Naive B cell (primary cell): ENCODE measurements at regions not wholly inside any gene's neighbourhood (a gene's known extent, or its start where the extent isn't known, plus 50 kb on each side); places are given as distances from the start of the nearest gene placed in this dataset.

ENCODE experiments used
- ATAC-seq, 2 donors: fragments of 150-1000 bp; cut with Tn5 transposase; 2 replicates each; pipeline ENCODE4 v1.10.0; 2021; ENCODE audit warnings: low read depth in 2 of 2, mild to moderate bottlenecking in 2 of 2, moderate library complexity in 2 of 2
- DNase-seq: peaks from one replicate; pipeline ENCODE4 v3.0.0; 2022
- H3K27ac Mint-ChIP-seq, 6 donors: one replicate each; pipeline ENCODE4 v1.8.0; 2020 to 2022; ENCODE audit warnings: mild to moderate bottlenecking in 6 of 6, mixed read lengths in 6 of 6, moderate library complexity in 5 of 6, inconsistent platforms in 2 of 6
- H3K27me3 Mint-ChIP-seq, 3 donors: one replicate each; pipeline ENCODE4 v1.8.0; 2021 to 2022; ENCODE audit warnings: mixed read lengths in 3 of 3, mild to moderate bottlenecking in 1 of 3
- H3K36me3 Mint-ChIP-seq, 2 donors: one replicate each; pipeline ENCODE4 v1.8.0; 2020 to 2022; ENCODE audit warnings: mixed read lengths in 2 of 2, inconsistent platforms in 1 of 2, mild to moderate bottlenecking in 1 of 2
- H3K4me1 Mint-ChIP-seq, 3 donors: one replicate each; pipeline ENCODE4 v1.8.0; 2020 to 2022; ENCODE audit warnings: mixed read lengths in 3 of 3, inconsistent platforms in 1 of 3, mild to moderate bottlenecking in 1 of 3, moderate library complexity in 1 of 3
- H3K4me3 Mint-ChIP-seq, 8 donors: one replicate each; pipeline ENCODE4 v1.8.0; 2020 to 2022; ENCODE audit warnings: mild to moderate bottlenecking in 8 of 8, mixed read lengths in 8 of 8, moderate library complexity in 8 of 8, inconsistent platforms in 2 of 8
- H3K9me3 Mint-ChIP-seq, 7 donors: one replicate each; pipeline ENCODE4 v1.8.0; 2020 to 2022; ENCODE audit warnings: mixed read lengths in 7 of 7, mild to moderate bottlenecking in 5 of 7, inconsistent platforms in 2 of 7, moderate library complexity in 1 of 7

DNA sequence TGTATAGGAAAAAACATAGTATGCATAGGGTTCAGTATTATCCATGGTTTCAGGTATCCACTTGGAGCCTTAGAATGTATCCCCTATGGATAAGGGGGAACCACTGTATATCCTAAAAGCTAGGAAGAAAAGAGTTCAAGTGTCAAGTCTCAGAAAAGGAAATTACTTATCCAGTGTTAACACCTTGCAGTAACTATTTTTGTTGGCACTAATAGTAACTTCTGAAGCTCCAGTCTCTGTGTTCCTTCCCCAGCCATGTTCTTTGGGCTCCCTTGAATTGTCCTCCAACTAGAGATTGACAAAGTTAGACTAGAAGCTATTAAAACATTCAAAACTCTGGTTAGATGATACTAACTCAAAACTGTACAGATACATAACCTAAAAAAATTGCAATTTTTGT, 370.8 kb downstream of the NFIB start:
- DNase-seq, result no peak
- no peak for ATAC-seq
- peaks cover 0 to 5% (median 2%) of the 10 kb centered on the region in 7 donors for H3K9me3 Mint-ChIP-seq
- no peak overlapping the region for H3K27ac Mint-ChIP-seq
- H3K27me3 Mint-ChIP-seq, result no peaks in the 10 kb centered on the region
- H3K36me3 Mint-ChIP-seq, result no peaks in the 10 kb centered on the region
- no peak overlapping the region for H3K4me3 Mint-ChIP-seq
- no peaks in the 10 kb centered on the region for H3K4me1 Mint-ChIP-seq

DNA sequence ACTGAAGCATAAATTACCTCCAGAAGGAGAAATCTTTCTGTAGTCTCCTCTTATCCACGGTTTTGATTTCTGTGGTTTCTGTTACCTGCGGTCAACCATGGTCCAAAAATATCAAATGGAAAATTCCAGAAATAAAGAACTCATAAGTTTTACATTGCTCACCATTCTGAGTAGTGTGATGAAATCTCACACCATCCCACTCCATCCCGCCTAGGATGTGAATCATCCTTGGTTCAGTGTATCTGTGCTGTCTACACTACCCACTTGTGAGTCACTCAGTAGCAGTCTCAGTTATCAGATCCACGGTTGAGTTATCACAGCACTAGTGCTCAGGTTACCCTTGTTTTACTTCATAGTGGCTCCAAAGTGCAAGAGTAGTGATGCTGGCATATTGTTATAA, 371.2 kb downstream of the NFIB start:
- H3K4me1 Mint-ChIP-seq, result no peaks in the 10 kb centered on the region
- DNase-seq, result no peak

DNA sequence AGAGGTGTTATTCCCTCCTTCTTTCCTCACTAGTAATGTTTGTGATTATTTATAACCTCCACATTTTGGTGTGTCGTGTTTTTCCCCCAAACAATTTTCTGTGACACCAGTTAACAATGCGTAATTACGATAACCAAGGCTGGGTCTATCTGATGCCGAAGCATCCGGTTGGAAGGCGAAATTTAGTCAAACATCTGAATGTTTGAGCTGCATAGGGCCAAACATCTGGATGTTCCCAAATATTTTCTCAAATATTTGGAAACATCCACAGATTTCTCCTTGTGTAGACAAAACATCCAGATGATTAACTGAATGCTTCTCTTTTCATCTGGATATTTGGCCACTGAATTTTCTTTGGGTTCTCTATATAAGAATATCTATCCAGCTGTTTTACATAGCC, 371.7 kb downstream of the NFIB start:
- DNase-seq, result no peak
- H3K4me3 Mint-ChIP-seq, result no peak overlapping the region
- H3K27me3 Mint-ChIP-seq, result no peaks in the 10 kb centered on the region
- no peak for ATAC-seq
- no peak overlapping the region for H3K27ac Mint-ChIP-seq
- H3K36me3 Mint-ChIP-seq, result no peaks in the 10 kb centered on the region
- H3K9me3 Mint-ChIP-seq, result peaks cover 0 to 5% (median 0%) of the 10 kb centered on the region in 7 donors
- no peaks in the 10 kb centered on the region for H3K4me1 Mint-ChIP-seq

More for the DNA sequence above, 371.2 kb downstream of the NFIB start:
- ATAC-seq, result no peak
- Mint-ChIP-seq H3K9me3 (peaks cover 0 to 5% (median 2%) of the 10 kb centered on the region in 7 donors), H3K4me3 (no peak overlapping the region), H3K36me3 (no peaks in the 10 kb centered on the region), H3K27me3 (no peaks in the 10 kb centered on the region), H3K27ac (no peak overlapping the region)

- no peaks in the 10 kb centered on the region for H3K36me3 Mint-ChIP-seq
- no peak overlapping the region for H3K4me3 Mint-ChIP-seq
- H3K27ac Mint-ChIP-seq, result no peak overlapping the region
- peaks cover 0 to 5% (median 2%) of the 10 kb centered on the region in 7 donors for H3K9me3 Mint-ChIP-seq
- ATAC-seq (no peak), DNase-seq (no peak)
- no peaks in the 10 kb centered on the region for H3K4me1 Mint-ChIP-seq
- H3K27me3 Mint-ChIP-seq, result no peaks in the 10 kb centered on the region
Measured at GRCh38 chr9:13941714-13942113, 372.2 kb downstream of the NFIB start.

DNA sequence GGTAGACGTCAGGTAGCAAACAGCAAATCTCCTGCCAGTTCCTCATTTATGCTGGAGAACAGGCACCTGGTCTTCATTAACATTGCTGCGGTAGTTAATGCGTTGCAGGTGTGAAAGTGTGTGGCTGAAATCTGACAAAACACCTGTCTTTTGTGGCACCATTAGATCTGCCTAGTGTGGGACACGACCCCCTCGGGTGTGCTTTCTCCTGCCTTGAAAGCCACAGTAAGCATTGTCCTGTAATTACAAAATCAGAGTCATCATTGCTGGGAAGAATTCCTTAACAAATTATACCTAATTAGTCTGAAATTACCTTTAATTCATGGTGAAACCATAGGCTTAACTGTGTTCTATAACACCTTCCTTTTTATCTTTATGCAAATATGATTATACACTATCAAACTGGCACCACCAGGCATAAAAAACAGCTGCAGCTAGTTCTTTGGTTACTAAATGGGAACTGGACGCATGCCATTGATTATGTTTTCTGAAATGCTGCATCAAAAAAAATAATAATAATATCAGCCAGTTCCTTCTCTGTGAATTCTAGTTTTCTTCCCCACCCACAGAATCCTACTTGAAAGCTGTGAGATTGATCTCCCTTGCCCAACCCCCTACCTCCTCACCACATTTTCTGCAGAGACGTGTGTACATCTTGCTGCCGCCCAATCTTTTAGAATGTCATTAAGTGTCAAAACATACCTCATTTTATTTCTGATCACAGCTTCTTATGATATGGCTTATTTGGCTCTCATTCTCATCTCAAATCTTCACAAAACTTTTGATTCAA, 374.0 kb downstream of the NFIB start:
- H3K4me3 Mint-ChIP-seq, result no peak overlapping the region
- H3K9me3 Mint-ChIP-seq, result peaks cover 0 to 6% (median 3%) of the 10 kb centered on the region in 7 donors
- no peaks in the 10 kb centered on the region for H3K36me3 Mint-ChIP-seq
- no peak overlapping the region for H3K27ac Mint-ChIP-seq
- H3K27me3 Mint-ChIP-seq, result no peaks in the 10 kb centered on the region
- H3K4me1 Mint-ChIP-seq, result no peaks in the 10 kb centered on the region
- ATAC-seq (no peak), DNase-seq (no peak)

GRCh38 chr9:13939134-13939533, 374.8 kb downstream of the NFIB start:
- Mint-ChIP-seq H3K4me3 (no peak overlapping the region), H3K27me3 (no peaks in the 10 kb centered on the region), H3K36me3 (no peaks in the 10 kb centered on the region), H3K4me1 (no peaks in the 10 kb centered on the region), H3K9me3 (peaks cover 0 to 6% (median 3%) of the 10 kb centered on the region in 7 donors), H3K27ac (no peak overlapping the region)
- DNase-seq, result no peak
- no peak for ATAC-seq

GRCh38 chr9:13934416-13934815, 379.5 kb downstream of the NFIB start:
- H3K27me3 Mint-ChIP-seq, result no peaks in the 10 kb centered on the region
- no peak overlapping the region for H3K4me3 Mint-ChIP-seq
- H3K27ac Mint-ChIP-seq, result no peak overlapping the region
- no peak for ATAC-seq
- no peaks in the 10 kb centered on the region for H3K4me1 Mint-ChIP-seq
- DNase-seq, result no peak
- no peaks in the 10 kb centered on the region for H3K36me3 Mint-ChIP-seq
- peaks cover 2 to 11% (median 3%) of the 10 kb centered on the region in 7 donors for H3K9me3 Mint-ChIP-seq

GRCh38 chr9:13933268-13933656, 380.7 kb downstream of the NFIB start:
- Mint-ChIP-seq H3K27me3 (no peaks in the 10 kb centered on the region), H3K36me3 (no peaks in the 10 kb centered on the region), H3K27ac (peak overlapping the region in 1 of 6 donors; percentile 46), H3K9me3 (peaks cover 2 to 11% (median 3%) of the 10 kb centered on the region in 7 donors), H3K4me3 (no peak overlapping the region), H3K4me1 (no peaks in the 10 kb centered on the region)
- ATAC-seq (no peak), DNase-seq (no peak)

DNA sequence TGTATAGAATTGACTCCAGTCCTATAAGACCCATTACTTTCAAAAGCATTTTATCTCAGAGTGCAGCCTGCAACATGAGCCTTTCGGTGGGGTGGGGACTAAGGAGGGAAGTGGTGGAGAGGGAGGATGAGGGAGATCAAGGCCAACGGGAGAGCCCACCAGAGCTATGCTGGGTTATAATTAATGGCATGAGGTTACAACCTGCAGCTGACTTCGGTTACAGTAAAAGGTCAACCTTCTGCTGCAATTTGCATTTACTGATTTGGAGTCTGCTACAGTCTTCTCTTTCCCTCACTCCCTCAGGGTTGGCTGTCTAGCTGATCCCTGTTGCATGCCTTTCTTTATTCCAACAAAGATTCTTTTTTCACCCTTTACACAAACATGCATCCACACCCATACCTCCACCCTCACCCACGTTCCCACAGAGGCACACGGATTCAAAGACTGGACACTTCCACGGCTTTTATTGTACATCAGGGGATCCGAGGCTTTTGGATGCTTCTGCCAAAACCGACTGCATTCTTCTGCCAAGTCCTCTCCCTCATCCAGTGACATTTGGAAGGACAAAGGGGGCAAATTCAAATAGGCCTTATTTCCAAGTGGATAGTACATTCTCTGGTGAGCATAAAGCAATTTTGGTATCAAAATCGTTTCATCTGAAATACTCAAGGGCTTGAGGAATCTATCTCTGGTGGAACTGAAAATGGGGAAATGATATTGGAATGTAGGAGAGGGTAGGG, 381.2 kb downstream of the NFIB start:
- Mint-ChIP-seq H3K4me1 (no peaks in the 10 kb centered on the region), H3K27me3 (no peaks in the 10 kb centered on the region), H3K4me3 (no peak overlapping the region), H3K36me3 (no peaks in the 10 kb centered on the region), H3K27ac (no peak overlapping the region), H3K9me3 (peaks cover 2 to 11% (median 3%) of the 10 kb centered on the region in 7 donors)
- DNase-seq (no peak), ATAC-seq (no peak)

DNA sequence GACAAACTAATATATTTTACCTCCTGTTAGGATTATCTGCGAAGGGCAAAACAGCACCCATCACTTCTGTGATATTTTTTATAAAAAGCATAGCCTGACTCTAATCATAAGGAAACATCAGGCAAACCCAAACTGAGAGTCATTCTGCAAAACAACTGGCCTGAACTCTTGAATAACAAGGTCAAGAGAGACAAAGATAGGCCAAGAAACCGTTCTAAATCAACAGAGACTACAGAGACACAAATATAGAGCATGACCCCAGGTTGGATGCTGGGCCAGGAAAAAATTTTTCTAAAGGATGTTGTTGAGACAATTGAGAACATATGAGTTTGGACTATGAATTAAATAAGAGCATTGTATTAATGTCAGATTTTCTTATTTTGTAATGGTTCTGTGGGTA, 384.9 kb downstream of the NFIB start:
- no peak overlapping the region for H3K4me3 Mint-ChIP-seq
- DNase-seq, result no peak

GRCh38 chr9:13923381-13923780, 390.6 kb downstream of the NFIB start:
- no peaks in the 10 kb centered on the region for H3K36me3 Mint-ChIP-seq
- peaks cover 0 to 9% (median 5%) of the 10 kb centered on the region in 7 donors for H3K9me3 Mint-ChIP-seq
- H3K27me3 Mint-ChIP-seq, result no peaks in the 10 kb centered on the region
- no peaks in the 10 kb centered on the region for H3K4me1 Mint-ChIP-seq
- DNase-seq (no peak), ATAC-seq (no peak)
- no peak overlapping the region for H3K4me3 Mint-ChIP-seq
- no peak overlapping the region for H3K27ac Mint-ChIP-seq

More for the DNA sequence above, 384.9 kb downstream of the NFIB start:
- no peak for ATAC-seq
- no peaks in the 10 kb centered on the region for H3K27me3 Mint-ChIP-seq
- no peak overlapping the region for H3K27ac Mint-ChIP-seq
- H3K36me3 Mint-ChIP-seq, result no peaks in the 10 kb centered on the region
- H3K4me1 Mint-ChIP-seq, result no peaks in the 10 kb centered on the region
- H3K9me3 Mint-ChIP-seq, result peaks cover 2 to 14% (median 7%) of the 10 kb centered on the region in 7 donors

- no peak for ATAC-seq
- no peaks in the 10 kb centered on the region for H3K36me3 Mint-ChIP-seq
- H3K4me3 Mint-ChIP-seq, result no peak overlapping the region
- peak overlapping the region in 1 of 6 donors; percentile 1 for H3K27ac Mint-ChIP-seq
- H3K4me1 Mint-ChIP-seq, result no peaks in the 10 kb centered on the region
- peaks cover 0 to 4% (median 0%) of the 10 kb centered on the region in 7 donors for H3K9me3 Mint-ChIP-seq
- no peaks in the 10 kb centered on the region for H3K27me3 Mint-ChIP-seq
- DNase-seq, result no peak
Measured at GRCh38 chr9:13920557-13920956, 393.4 kb downstream of the NFIB start.

DNA sequence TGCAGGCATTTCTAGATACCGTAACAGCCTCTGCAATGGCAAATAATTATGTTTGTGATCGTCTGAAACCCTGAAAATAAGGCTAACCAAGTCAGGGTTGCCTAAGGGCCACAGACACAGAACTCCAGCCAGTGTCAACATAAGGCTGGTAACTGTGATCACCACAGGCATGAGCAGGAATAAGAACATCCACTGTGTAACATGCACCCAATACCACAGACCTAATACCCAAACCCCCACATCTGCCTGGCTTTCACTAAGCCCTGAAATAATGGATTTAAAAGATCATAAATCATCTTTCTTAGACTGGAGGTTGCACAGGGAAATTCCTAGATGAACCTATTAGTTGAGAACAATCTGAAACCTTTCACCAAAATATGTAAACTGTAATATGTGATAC, 394.5 kb downstream of the NFIB start:
- Mint-ChIP-seq H3K27ac (no peak overlapping the region), H3K9me3 (peaks cover 0 to 3% (median 0%) of the 10 kb centered on the region in 7 donors), H3K4me3 (no peak overlapping the region), H3K36me3 (no peaks in the 10 kb centered on the region), H3K27me3 (no peaks in the 10 kb centered on the region), H3K4me1 (no peaks in the 10 kb centered on the region)
- DNase-seq (no peak), ATAC-seq (no peak)

DNA sequence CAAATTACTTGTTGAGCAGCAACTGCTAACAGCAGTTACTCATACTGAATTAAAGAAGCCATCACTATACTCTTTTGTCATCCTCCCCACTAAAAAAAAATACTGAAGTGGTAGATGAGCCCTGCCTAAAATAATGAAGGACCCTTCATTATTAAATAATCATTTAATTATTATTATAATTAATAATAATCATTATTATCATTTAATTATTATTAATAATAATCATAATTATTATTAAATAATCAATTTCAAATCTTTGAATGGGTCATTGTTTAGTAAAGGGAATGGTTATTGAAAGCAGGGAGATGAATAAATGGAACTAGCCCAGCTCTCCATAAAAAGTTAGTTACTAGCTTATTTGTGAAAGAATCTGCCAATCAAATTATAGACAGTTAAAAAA, 396.4 kb downstream of the NFIB start:
- ATAC-seq (no peak), DNase-seq (no peak)
- Mint-ChIP-seq H3K27me3 (no peaks in the 10 kb centered on the region), H3K9me3 (peaks cover 0 to 5% (median 0%) of the 10 kb centered on the region in 7 donors), H3K27ac (no peak overlapping the region), H3K36me3 (no peaks in the 10 kb centered on the region), H3K4me1 (no peaks in the 10 kb centered on the region), H3K4me3 (no peak overlapping the region)
